GM19240 (cell line): ENCODE measurements at regions not wholly inside any gene's neighbourhood (a gene's known extent, or its start where the extent isn't known, plus 50 kb on each side); places are given as distances from the start of the nearest gene placed in this dataset.
"Not testable (repeated sequence)": the region's sequence is repeated elsewhere in the genome, so short reads cannot be mapped to it uniquely, and the experiment has no call there.

Experiments used
- DNase-seq: peaks from one replicate; pipeline ENCODE4 v3.0.0; 2011; ENCODE audit warnings: low spot score; ENCODE audit not compliant: insufficient read length

GRCh38 chr4:184335520-184335919 is 117.8 kb upstream of the ENPP6 start:
- DNase-seq: no peak

- DNase-seq: not testable (repeated sequence)
Measured at GRCh38 chr4:184333446-184333845, 115.8 kb upstream of the ENPP6 start.

DNA sequence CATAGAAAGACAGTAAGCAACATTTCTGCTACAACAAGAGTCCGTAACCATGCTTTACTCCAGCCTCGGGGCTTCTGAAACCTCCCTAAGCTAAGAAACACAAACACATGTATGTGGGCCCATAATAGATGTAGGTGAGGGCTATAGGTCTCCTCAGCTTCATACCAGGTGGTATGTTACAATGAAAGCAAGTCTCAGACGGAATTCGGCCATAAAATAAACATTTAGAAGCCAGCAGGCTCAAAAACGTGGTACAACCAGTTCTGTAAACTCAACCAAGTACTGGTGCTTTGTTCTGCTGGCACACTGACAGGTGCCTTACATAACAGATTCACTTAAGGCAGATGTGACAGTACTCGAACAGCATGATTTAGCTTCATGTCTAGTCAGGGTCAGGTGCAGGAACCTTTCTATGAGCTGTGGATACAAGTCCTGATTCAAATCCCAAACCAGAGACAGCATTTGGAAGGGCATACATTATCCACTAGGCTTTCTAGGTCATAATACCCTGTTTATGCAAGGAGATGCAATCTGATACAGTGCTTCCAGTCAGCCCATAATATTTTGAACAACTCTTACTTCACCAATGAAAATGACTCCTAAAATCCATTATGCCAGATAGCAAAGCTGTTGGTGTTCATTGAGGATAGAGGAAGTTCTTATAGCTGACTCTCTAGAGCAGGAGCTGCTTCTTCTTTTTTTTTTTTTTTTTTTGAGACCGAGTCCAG is 113.8 kb upstream of the ENPP6 start:
- no peak for DNase-seq

DNA sequence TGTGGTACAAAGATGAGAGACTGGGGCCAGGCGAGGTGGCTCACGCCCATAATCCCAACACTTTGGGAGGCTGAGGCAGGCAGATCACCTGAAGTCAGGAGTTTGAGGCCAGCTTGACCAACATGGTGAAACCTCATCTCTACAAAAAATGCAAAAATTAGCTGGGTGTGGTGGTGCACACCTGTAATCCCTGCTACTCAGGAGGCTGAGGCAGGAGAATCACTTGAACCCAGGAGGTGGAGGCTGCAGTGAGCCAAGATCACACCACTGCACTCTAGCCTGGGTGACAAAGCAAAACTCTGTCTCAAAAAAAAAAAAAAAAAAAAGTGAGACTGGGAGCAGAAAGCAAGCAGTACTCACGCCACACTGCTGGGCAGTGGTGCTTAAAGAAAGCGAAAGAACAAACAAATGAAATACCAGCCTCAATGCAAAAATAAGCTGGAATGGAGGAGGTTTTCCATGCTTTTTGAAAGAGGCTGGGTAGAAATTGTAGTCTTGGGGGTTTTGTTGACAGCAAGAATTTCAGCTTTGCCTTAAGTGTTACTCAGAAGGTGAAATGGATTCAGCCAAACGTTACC is 112.9 kb upstream of the ENPP6 start:
- not testable (repeated sequence) for DNase-seq

DNA sequence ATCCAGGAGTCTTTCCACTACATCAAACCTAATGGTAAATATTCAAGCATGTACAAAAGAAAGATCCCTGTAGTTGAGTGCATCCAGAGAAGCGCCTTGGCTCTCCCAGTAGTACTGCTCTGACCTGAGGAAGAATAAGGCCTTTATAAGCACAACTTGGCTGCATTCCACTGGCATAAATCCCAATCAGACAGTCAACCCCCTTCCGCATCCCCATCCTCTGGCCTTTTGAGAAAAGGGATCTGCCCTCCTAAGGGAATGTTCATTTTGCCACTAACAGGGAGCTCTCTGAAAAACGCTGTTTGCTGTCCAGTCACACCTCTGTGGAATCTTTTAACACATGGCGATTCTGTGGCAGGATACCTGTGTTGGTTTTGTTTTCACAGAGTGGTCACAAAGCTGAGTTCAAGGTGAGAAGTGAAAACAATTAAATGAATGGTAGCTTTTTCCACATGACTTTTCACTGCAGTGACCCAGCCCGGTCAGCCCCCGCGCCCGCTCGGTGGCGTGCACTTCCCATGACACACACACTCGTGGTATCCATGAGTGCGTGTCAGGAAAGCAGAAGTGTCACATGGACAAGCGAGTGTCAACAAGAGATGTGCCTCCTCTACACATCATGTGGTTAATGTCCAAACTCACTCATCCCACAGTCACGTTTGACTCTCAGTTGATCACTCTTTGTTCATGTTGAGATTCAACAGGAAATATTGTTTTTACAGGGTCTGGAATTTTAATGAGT is 112.2 kb upstream of the ENPP6 start:
- DNase-seq: no peak

DNA sequence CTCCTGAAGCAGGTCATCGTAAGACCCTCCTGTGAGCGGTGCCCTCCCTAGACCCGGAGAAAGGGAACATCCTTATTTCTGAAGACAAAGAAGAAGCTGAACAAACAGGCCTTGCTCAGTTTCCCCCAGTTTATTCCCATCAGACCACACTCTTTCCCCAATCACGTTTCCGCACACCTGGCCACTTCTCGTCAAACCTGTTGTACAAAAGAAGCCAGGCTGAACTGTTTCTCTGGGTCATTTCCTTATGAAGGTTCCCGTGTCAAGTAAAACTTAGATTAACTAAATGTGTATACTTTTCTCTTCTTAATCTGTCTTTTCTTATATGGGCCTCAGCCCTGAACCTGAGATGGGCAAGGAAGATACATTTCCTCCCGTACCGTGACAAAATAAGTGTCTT is 111.6 kb upstream of the ENPP6 start:
- no peak for DNase-seq

- DNase-seq: no peak
Measured at GRCh38 chr4:184328022-184328736, 110.5 kb upstream of the ENPP6 start.

- DNase-seq: no peak
Measured at GRCh38 chr4:184324939-184325477, 107.3 kb upstream of the ENPP6 start.

DNA sequence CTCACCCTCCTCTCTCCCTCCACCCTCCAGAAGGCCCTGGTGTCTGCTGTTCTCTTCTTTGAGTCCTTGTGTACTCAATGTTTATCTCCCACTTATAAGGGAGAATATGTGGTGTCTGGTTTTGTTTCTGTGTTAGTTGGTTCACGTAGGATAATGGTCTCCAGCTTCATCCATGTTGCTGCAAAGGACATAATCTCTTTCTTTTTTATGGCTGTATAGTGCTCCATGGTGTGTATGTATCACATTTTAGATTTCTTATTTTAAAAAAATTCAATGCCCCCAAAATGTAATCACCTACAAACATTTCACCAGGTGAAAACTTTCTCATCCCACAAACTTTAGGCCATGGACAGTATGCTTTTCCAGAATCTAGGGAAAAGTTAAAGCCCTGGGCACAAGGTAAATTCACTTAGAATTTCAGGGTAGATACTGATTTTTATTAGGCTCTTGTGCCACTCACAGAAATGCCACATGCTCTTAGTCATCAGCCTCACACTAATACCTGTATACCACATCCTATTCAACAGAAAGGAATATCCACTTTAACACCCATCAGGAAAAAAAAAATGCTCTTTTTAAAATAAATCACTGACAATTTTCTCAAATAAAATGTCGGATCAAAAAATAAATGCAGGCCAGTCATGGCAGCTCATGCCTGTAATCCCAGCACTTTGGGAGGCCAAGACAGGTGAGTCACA is 104.8 kb upstream of the ENPP6 start:
- no peak for DNase-seq

DNA sequence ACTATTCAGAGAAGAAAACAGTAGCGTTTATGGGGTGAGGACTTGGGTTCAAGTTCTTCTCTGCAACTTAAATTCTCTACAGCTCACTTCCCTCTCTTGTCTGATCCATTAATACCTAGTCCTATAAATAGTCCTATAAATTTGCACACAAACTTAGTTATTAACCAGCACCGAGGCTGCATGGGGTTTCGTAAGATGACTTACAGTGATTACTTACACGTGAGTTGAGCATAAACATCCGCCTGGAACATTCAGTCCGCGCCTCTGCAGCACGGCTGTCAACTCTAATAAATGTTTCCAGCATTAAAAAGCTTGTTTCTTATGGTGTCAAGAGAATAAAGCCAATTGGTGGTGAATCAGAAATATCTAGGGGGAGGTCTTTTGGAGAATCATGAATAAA is 103.0 kb upstream of the ENPP6 start:
- DNase-seq: no peak

DNA sequence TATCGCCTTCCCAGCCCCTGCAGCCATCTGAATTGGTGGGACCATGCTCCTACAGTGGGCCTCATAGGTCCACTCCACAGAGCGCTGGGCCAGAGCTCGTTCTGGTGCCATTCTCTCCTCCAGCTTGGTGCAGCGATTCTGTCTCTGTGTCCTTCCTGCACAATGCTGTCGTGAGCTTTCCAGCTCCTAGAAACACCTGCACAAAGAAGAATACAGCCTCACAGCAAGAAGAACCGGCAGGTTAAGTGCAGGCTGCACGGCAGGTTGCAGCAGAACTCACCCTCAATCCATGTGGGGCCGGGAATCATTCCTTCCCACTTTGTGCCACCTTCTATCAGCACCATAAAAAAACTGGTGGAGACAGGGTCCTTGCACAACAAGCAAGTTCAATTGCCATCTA is 101.2 kb upstream of the ENPP6 start:
- DNase-seq: no peak

GRCh38 chr4:184317234-184317918 is 99.7 kb upstream of the ENPP6 start:
- no peak for DNase-seq

DNA sequence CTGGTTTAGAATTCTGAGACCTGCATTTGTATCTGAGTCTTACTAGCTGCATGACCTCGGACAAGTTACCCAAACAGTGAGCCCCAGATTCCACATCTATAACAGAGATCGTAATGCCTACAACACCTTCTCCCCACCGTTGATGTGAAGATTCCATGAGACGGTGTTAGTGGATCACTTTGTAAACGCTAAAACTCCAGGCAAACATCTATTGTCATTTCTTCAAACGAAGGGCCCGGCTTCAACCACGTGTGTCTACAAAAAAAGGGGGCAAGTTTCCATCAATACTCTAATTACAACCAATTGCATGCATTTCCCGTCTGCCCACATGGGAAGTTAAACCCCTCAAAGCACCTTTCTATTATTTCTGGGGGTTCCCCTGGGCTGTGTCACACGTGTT is 99.1 kb upstream of the ENPP6 start:
- DNase-seq: no peak

DNA sequence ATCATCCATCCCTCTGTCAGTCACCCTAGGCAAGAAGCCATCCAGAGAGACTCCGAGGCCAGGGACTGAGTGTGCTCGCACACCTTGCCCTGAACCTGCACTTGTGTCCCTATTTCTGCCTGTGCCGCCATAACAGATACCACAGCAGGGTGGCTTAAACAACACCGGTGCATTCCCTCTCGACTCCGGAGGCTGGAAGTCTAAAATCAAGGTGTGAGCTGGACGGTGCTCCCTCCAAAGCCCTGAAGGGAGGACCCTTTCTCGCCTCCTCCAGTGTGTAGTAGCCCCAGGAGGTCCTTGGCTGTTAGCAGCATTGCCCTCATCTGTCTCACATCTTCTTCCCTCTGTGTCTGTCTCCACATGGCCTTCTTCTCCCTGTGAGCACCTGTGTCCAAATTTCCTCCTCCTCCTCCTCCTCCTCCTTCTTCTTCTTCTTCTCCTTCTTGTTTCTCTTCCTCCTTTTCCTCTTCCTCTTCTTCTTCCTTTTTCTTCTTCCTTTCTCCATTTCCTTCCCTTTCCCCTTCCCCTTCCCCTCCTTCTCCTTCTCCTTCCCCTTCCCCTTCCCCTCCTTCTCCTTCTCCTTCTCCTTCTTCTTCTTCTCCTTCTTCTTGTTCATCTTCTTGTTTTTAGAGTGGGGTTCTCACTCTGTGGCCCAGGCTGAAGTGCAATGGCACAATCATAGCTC is 98.1 kb upstream of the ENPP6 start:
- no peak for DNase-seq

DNA sequence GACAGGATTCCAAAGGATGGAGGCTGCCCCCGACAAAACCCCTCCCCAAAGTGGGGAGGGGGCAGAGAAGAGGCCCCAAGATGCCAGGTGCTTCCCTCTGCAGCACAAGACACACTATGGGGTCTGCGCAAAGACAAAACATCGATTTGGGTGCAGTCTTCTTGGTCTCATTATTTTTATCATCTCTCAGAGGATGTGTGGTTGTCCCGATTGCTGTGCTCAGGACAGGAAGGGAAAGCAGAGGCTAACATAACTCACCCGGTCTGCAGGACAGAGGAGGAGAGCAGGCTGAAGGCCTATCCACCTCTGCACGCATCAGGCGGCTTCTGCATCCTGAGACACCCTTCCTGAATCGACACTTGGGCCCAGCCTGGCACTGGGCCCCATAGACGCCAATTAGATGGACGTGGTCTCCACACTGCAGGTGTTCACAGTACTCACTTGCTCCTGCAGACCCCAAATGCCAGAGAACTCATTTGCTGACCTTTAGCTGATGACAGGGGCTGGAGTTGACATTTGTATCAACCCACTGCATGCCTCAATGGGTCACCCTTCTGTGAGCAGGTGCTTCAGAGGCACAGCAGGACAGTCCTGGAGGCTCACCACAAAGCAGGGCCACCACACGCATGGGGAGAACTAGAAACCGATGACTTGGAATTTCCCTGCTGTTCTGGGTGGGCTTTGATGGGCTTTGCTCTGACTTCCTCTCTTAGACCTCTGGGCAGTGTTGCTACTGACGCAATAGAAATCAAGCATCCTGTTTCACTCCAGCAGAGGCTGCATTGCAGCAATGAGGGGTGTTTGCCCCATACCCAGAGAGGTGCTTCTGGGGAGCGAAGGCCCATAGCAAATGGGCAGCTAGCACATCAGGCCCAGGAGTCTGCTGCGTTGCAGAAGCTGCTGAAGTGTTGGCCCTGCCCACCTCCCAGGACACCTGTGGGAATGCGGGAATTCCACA is 96.3 kb upstream of the ENPP6 start:
- DNase-seq: no peak

DNA sequence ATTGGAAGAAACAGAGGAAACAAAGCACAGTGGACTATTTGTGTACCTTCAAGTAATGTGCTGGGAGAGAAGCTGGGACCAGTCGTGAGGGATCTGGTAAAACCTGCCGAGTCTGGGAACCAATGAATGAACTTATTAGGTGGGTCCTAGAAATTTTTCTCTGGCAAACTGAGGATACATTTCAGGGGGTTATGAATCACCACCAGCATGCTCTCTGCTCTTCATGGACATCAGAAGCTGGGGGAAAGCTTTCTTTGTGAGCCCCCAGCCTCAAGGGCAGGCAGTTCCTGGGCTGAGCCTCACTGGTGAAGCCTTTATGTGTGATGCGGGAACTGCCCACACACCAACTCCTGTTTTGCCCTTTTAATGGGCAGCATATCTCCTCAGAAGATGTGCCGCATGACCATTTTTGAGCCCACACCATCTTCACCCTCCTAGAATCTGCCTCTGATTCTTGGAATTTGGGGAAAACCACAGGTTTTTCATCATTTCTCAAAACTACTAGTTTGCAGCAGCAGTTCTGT is 95.4 kb upstream of the ENPP6 start:
- DNase-seq: no peak

GRCh38 chr4:184312126-184312525 is 94.5 kb upstream of the ENPP6 start:
- no peak for DNase-seq

- no peak for DNase-seq
Measured at GRCh38 chr4:184310881-184311709, 93.4 kb upstream of the ENPP6 start.
